Inferior parietal cortex (tissue), 1 donor: ENCODE measurements at regions not wholly inside any gene's neighbourhood (a gene's known extent, or its start where the extent isn't known, plus 50 kb on each side); places are given as distances from the start of the nearest gene placed in this dataset.
"Not testable (repeated sequence)": the region's sequence is repeated elsewhere in the genome, so short reads cannot be mapped to it uniquely, and the experiment has no call there.

Experiments used
- DNase-seq: peaks from one replicate; pipeline ENCODE4 v3.0.0-alpha.2; 2016; ENCODE audit errors: extremely low spot score

DNA sequence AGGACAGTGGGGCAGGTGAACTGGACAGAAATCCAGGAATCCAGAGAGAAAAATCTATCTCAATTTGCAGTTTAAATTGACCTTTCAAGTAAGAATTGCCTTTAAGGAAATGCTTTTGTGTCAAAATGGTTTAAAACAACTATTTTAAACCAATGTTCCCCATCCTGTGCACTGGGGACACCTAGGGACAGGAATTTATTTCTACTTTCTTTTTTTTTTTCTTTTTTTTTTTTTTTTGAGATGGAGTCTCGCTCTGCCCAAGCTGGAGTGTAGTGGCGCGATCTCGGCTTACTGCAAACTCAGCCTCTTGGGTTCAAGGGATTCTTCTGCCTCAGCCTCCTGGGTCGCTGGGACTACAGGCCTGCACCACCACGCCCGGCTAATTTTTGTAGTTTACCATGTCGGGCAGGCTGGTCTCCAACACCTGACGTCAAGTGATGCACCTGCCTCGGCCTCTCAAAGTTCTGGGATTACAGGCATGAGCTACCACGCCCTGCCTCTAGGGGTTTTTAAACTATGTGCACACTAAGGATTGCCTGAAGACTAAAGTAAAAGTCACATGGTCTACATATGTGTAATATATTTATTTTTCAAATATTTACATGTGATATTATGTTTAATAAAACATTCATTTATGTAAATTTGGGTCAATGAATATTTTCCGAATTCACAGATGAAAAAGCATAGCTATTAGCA lies 1213.4 kb downstream of the STIM2 start:
- no peak for DNase-seq

- no peak for DNase-seq
Measured at GRCh38 chr4:28075401-28075956, 1214.8 kb downstream of the STIM2 start.

DNA sequence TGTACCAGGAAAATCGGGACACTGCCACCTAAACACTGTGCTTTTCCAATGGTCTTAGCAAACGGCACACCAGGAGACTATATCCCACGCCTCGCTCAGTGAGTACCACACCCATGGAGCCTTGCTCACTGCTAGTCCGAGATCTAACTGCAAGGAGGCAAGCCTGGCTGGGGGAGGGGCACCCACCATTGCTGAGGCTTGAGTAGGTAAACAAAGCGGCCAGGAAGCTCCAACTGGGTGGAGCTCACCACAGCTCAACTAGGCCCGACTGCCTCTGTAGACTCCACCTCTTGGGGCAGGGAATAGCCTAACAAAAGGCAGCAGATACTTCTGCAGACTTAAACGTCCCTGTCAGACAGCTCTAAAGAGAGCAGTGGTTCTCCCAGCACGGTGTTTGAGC lies 1216.6 kb downstream of the STIM2 start:
- DNase-seq = not testable (repeated sequence)

DNA sequence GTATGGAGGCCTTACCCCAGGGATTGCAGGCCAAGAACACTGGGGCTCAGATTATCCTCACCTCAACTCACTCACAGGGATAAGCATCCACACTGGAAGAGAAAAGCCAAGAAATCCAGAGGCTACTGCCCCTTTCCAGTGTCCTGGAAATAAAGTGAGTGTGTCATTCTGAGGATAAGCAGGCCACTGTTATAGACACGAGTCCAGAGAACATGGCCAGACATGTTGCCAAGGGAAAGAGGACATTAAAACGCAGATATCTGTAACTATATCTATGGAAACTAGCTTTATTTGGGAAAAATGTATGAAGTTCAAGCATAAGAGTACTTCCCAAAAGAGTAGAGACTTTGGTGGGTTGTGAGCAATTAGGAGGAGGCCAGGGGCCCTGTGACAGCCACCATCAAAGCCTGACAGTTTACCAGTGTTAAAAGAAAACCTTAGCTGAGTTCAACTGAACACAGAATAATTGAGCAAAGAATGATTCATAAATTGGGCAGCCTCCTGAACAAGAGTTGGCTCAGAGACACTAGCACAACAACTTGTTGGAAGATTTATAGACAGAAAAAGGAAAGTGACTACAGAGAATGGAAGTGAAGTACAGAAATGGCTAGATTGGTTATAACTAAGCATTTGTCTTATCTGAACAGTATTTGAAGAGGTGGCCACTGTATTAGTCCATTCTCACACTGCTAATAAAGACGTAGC lies 1222.2 kb downstream of the STIM2 start:
- no peak for DNase-seq

DNA sequence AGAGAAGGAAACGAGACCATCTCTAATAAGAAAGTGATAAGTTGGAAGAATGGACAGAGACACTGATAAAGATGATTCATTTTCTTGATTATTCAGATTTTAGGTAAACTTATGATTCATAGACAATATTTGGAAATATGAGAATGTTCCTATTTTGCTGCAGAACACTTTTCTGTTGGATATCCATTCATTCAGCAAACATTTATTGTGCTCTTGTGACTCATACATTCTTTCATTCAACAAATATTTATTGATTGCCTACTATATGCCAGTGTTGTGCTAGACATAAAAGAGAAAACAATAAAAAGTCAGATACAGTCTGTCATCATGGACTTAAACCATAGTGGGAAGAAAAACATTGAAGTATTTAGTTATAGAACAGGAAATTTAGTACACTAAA lies 1232.0 kb downstream of the STIM2 start:
- DNase-seq = no peak

DNA sequence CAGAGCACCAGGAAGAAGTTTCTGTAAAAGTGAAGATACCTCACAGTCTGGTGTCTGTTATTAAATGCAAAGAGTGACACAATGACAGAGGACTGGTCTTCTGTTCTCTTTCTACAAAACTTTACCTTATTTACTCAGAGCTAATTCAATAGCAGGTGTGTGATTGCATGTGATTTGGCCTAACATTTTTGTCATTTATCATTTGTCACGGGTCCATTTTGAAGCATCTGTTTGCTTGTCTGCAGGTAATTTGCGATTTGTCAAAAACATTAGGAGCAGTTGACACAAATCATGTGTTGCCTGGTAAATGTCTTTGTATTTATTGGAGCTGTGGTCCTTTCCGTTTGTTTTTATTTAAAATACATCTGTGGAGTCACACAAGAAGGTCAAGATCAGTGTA lies 1232.4 kb downstream of the STIM2 start:
- no peak for DNase-seq

DNA sequence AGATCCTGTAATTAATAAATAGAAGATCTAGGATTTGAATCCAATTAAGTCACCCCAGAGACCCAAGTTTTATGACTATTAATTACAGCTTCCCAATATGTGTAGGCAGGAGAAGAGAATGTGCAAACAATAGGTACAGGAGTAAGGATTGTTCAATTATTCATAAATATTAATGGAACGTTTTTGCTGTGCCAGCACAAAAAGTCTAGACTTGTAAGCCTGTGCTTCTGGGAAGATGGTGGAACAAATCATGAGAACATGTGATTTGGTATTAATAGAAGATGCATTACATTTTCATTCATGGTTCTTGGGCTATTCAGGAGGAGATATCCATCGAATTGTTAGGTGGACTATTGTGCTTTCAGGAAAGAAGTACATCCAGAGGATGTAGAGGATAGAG lies 1240.9 kb downstream of the STIM2 start:
- DNase-seq = no peak

DNA sequence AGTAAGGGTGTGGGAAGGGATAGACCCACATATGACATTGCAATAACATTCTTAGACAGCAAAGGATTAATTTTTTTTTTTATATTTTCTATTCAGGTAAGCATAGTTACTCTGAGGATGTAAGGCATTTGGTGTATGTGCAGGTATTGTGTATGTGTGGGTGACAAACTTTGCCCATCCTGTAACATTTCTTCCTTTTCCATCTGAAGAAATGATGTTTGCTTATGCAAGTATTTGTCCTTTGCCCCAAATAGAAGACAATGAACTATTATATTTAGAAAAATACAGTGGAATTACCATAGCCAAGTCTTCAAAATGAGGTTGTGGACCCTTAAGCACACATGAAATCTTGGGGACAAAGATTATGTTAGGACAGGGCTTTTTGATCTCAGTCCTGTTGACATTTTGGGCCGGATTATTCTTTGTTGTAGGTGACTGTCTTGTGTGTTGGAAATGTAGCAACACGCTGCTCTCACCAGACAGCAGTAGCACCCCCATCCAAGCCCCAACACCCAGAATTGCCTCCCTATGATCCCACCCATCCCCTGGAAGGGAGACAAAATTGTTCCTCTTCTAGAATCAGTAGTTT lies 1244.7 kb downstream of the STIM2 start:
- no peak for DNase-seq

GRCh38 chr4:28106155-28106554 lies 1245.5 kb downstream of the STIM2 start:
- no peak for DNase-seq

- no peak for DNase-seq
Measured at GRCh38 chr4:28109801-28110200, 1249.2 kb downstream of the STIM2 start.

GRCh38 chr4:28112691-28113335 lies 1252.2 kb downstream of the STIM2 start:
- DNase-seq = not testable (repeated sequence)

- not testable (repeated sequence) for DNase-seq
Measured at GRCh38 chr4:28113586-28113985, 1252.9 kb downstream of the STIM2 start.

- not testable (repeated sequence) for DNase-seq
Measured at GRCh38 chr4:28116526-28117083, 1256.0 kb downstream of the STIM2 start.

GRCh38 chr4:28117084-28117682 lies 1256.5 kb downstream of the STIM2 start:
- DNase-seq = no peak

DNA sequence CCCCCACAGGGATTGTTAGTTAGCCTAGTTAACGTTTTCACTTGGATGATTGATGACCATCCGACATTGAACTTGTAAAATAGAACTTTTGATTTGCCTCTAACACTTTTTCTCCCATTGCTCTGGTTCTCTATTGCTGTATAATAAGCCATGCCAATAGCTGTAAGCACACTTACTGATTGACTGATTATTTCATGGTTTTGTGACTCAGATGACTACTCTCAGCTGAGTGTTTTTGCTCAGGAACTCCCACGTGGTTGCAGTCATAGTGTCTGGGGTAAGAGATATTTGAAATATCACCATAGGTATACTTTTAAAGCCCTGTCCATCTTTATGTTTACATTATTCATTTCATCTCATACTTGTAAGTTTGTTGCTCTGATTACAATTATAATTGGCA lies 1285.5 kb downstream of the STIM2 start:
- DNase-seq = no peak

DNA sequence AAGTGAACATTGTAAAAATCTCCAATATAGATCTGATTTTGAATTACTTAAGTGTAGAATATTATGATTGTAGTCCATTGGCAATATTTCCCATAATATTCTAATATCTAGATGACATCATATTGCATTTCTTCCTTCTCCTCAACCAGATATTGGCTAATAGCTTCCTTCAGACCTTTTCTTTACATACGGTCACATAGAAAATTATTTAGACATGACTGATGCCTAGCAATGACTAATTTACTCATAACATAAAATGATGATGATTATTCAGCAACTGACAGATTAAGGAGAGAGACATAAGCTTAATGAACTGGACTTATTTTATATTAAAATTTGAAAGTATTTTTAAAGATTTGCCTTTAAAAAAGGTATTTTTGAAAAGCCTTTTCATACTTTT lies 1287.6 kb downstream of the STIM2 start:
- DNase-seq = no peak

DNA sequence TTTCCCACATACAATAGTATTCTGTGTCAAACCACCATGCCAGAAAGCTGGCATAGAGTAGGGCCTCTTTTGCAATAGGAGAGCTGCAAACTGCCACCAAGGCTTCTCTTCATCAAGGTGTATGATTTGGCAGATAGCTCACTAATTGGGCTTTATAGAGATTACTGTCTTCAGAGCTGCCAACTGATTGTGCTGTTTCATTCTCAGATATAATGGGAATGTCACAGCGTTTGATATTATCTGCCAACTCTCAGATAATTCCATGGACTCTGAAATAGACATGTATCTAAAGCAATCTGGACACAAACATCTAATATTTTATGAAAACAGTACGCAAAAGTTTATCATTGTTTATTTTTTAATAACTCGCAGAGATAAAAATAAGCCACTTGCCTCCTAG lies 1289.1 kb downstream of the STIM2 start:
- DNase-seq = no peak

DNA sequence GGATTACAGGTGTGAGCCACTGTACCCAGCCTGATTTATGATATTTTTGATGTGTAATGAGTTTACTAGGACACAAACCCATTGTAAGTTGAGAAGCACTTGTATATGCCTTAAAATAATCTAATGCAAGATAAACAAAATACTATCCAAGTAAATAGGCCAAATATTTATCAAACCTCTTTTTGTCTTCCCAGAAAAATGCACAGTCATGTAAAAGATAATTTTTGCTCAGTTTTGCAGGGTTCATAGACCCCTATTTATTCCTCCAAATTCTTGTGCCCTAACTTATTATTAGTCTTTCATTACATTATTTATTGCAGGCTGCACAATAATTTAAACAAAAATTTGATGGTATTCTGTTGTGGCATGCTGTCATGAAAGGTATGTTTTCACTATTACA lies 1290.7 kb downstream of the STIM2 start:
- DNase-seq = no peak

DNA sequence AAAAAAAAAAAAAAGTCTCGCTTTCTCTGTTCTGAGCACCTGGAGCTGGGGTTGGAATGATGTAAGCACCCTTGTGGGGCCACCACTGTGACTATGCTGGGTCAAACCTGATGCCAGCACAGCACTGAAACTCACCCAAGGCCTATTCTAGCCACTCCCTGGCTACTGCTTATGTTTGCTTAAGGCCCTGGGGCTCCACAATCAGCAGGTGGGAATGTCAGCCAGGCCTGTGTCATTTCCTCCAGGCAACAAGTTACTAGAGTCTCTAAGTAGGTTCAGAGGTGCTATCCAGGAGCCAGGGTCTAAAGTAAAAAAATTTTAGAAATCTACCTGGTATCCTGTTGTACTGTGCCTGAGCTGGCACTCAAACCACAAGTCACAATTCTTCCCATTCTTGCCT lies 1306.8 kb downstream of the STIM2 start:
- DNase-seq = no peak

GRCh38 chr4:28176942-28177341 lies 1316.3 kb downstream of the STIM2 start:
- DNase-seq = no peak

DNA sequence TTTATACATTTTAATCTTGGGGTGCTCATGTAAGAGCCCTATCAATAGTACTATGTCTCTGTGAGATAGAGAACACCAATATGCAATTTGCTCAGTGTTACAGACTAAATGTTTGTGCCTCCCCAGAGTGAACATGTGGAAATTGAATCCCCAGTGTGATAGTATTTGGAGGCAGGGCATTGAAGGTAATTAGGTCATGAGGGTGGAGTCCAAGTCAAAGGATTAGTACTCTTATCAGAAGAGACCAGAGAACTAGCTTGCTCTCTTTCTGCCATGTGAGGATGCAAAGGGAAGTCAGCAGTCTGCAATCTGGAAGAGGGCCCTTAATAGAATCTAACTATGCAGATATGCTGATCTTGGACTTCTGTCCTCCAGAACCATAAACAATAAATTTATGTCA lies 1317.0 kb downstream of the STIM2 start:
- DNase-seq = no peak

DNA sequence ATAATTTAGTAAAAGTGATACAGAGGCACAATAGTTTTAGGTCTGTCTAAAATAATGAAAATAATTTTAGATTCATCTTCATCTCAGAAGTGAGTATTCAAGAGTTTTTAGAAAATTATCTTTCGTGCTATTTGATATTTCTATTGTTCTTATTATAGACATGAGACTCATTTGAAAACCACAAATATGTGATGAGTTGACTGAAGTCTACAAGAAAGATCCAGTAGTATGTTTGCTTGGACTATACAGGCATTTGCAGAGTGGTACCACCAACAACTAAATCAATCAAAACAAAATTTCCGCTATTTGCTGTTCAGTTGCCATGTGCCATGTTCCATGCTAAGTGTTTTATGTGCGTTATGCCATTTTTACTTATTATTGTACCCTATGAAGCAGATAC lies 1318.5 kb downstream of the STIM2 start:
- DNase-seq = no peak
